Ectodermal cell (in vitro differentiated cells): ENCODE measurements at regions not wholly inside any gene's neighbourhood (a gene's known extent, or its start where the extent isn't known, plus 50 kb on each side); places are given as distances from the start of the nearest gene placed in this dataset.
"Not testable (repeated sequence)": the region's sequence is repeated elsewhere in the genome, so short reads cannot be mapped to it uniquely, and the experiment has no call there.

ENCODE experiments used
- H3K27ac ChIP-seq: 2 replicates; pipeline ENCODE4 v1.7.0; 2013; ENCODE audit warnings: mild to moderate bottlenecking, low read depth, low read length; ENCODE audit not compliant: insufficient read depth, poor library complexity, severe bottlenecking
- H3K27me3 ChIP-seq: 2 replicates; pipeline ENCODE4 v1.7.0; 2013; ENCODE audit warnings: mild to moderate bottlenecking, low read length; ENCODE audit not compliant: insufficient read depth, control insufficient read depth, poor library complexity, severe bottlenecking
- H3K36me3 ChIP-seq: one replicate; pipeline ENCODE4 v1.7.0; 2013; ENCODE audit warnings: low read length; ENCODE audit not compliant: control insufficient read depth, insufficient read depth
- H3K4me1 ChIP-seq: one replicate; pipeline ENCODE4 v1.7.0; 2013; ENCODE audit warnings: low read length; ENCODE audit not compliant: control insufficient read depth, insufficient read depth
- H3K4me3 ChIP-seq: 2 replicates; pipeline ENCODE4 v1.7.0; 2013; ENCODE audit warnings: low read depth, low read length, control low read depth; ENCODE audit not compliant: insufficient read depth
- H3K9me3 ChIP-seq: 2 replicates; pipeline ENCODE4 v1.7.0; 2013; ENCODE audit warnings: mild to moderate bottlenecking, low read length, moderate library complexity; ENCODE audit not compliant: control insufficient read depth
- WGBS, 2 experiments: methylation state at CpG; one replicate each; pipeline ENCODE4 v1.1.7; 2013; ENCODE audit warnings: missing lambda C conversion rate in 2 of 2; 5-methylcytosine and 5-hydroxymethylcytosine counted together

DNA sequence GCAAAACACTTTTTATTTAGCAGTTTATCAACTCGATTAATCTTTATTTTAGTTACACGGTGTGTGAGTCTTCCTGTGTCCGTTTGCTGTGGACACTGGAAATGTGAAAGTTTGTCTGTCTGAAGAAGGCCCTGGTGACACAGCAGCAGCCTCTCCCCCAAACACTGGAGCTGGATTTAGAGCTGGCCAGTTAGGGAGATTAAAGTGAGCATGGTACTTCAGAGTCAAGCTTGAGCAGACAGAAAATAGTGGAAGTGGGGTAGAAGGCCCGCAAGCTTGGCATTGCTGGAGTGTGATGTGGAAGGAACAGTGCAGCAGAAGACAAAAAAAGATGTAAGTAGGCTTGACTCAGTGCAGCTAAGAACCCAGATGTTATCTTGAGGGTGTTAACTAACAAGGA lies 85.9 kb downstream of the POM121L12 start:
- Histone ChIP-seq H3K4me1 (no peaks in the 10 kb centered on the region), H3K36me3 (no peaks in the 10 kb centered on the region), H3K4me3 (no peak overlapping the region), H3K9me3 (no peaks in the 10 kb centered on the region), H3K27me3 (no peaks in the 10 kb centered on the region), H3K27ac (no peak overlapping the region)
- WGBS, 2 experiments: 95 to 96% methylated on average over 4 of the region's 4 CpGs

DNA sequence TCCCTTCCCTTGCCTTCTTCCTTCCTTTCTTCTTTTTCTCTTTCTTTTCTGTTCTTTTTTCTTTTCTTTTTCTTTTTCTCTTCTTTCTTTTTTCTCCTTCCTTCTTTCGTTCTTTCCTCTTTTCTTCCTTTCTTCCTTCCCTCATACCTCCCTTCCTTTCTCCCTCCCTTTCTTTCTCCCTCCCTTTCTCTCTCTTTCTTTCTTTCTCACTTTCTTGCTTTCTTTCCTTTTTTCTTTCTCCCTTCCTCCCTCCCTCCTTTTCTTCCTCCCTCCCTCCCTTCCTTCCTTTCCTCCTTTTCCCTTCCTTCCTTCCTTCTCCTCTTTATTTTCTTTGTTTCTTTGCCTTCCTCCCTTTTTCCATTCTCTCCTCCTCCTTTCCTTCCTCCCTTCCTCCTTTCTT lies 96.3 kb downstream of the POM121L12 start:
- no peaks in the 10 kb centered on the region for H3K27me3 ChIP-seq
- WGBS, 2 experiments: 86 to 91% methylated on average over 1 of the region's 1 CpG
- no peaks in the 10 kb centered on the region for H3K4me1 ChIP-seq

DNA sequence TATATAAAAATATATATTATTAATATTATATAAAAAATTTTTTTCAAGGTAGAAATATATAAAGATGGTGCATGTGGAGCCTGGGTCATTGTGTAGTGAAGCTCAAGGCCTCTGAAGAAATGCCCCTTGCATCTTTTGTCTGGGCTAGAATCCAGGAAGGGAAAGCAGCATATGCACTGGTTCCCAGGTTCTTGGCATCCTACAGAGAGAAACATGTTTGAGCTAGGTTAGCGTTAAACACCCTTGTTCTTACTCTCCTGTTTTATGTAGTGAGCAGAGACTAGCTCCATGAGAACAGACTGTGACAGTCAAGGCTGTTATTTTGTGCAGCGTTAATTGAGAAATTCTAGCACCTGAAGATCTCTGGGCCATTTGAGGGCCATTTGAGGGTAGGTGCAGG lies 116.1 kb downstream of the POM121L12 start:
- Histone ChIP-seq H3K9me3 (no peaks in the 10 kb centered on the region), H3K36me3 (no peaks in the 10 kb centered on the region), H3K4me3 (no peak overlapping the region), H3K4me1 (no peaks in the 10 kb centered on the region), H3K27me3 (no peaks in the 10 kb centered on the region), H3K27ac (no peak overlapping the region)
- WGBS, 2 experiments: 96 to 97% methylated on average over 2 of the region's 2 CpGs

More for the DNA sequence above, 96.3 kb downstream of the POM121L12 start:
- Histone ChIP-seq H3K4me3 (no peak overlapping the region), H3K27ac (no peak overlapping the region), H3K36me3 (no peaks in the 10 kb centered on the region), H3K9me3 (no peaks in the 10 kb centered on the region)

DNA sequence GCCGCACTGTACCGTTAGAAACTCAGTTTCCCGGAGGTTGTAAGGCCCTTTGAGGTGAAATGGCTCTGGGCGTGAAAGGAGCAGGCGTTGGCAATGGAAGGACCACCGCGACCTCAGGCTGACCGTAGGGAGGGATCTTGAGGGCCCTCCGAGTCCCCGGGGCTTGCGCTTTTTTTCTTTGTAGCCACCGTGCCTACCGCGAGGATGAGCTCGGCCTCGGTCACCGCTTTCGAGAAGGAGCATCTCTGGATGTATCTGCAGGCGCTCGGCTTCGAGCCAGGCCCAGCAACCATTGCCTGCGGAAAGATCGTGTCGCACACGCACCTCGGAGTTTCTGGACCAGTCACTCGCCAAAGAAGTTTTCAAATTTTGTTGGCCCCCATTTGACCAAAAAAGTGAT lies 151.8 kb downstream of the POM121L12 start:
- H3K4me1 ChIP-seq, H3K27me3 ChIP-seq, H3K9me3 ChIP-seq, H3K36me3 ChIP-seq, H3K4me3 ChIP-seq, H3K27ac ChIP-seq: not testable (repeated sequence)
- WGBS, 2 experiments: 92 to 96% methylated on average over 26 to 27 of the region's 27 CpGs

DNA sequence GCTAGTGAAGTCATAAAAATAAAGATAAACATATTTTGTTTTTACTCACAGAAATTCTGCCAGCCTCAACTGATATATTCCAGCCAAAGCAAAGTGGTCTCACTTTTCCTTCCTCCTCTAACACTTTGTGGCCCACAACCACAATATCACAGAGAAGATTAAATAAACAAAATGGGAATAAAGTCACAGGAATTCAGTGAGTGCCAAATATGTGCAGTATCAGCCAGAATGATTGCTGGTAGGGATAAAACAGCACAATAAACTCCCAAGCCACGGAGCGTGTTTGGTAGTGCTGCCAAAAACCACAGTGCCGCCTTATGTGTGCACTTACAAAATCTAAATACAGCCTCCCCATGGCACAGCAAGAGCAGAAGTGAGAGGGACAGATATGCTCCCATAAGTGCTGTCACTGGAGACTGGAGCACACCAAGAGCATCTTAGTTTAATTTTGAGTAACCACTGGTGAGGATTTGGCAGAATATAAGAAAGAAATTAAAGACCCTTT lies 155.8 kb downstream of the POM121L12 start:
- Histone ChIP-seq H3K9me3 (no peaks in the 10 kb centered on the region), H3K36me3 (no peaks in the 10 kb centered on the region), H3K27ac (no peak overlapping the region), H3K4me1 (no peaks in the 10 kb centered on the region), H3K4me3 (no peak overlapping the region), H3K27me3 (no peaks in the 10 kb centered on the region)
- 99 to 100% methylated on average over 3 of the region's 3 CpGs for WGBS, 2 experiments

DNA sequence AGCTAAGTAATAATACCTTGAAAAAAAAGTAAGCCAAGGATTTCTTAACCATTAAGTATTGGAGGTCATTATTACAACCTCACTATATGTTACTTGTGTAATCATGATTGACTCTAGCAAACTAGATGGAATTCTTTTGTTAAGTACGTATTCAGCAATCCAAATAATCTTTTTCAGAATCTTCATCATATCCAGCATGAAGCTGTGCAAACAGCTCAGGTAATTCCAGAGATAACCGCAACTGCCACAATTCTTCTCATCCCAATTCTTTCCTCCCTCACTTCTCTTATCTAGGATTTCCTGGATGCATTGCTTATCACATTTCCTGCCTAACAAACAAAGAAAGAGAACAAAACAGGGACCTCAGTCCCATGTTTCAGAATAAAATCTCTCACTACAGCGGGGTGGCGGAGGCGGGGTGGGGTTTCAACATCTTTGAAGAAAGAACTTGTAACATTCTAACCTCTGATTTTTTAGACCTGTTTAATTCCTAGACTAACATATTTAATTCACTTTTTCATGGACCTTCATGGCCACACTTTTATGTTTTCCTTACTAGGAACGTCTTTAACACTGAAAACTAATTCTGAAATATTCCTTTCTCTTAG lies 156.5 kb downstream of the POM121L12 start:
- no peaks in the 10 kb centered on the region for H3K27me3 ChIP-seq
- no peaks in the 10 kb centered on the region for H3K4me1 ChIP-seq
- WGBS, 2 experiments: 92 to 93% methylated on average over 6 of the region's 6 CpGs
- H3K9me3 ChIP-seq: no peaks in the 10 kb centered on the region
- H3K4me3 ChIP-seq: no peak overlapping the region
- H3K36me3 ChIP-seq: no peaks in the 10 kb centered on the region
- no peak overlapping the region for H3K27ac ChIP-seq

DNA sequence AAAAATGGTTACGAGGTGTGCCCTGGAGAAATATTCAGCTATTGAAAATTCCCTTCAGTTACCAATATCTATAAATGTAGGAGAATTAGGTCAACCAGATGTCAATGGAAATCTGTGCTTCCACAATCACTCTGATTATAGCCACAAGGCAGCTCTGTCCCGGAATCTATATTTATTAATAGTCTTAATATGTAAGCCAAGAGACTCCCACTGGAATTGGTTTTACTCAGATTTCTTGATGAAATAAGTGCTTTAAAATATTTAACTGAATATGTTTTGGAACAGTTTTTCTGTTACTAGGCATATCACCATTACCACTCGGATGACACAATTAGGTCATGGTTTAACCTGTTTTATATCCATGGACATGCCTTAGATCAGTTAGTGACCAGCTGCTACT lies 169.6 kb downstream of the POM121L12 start:
- Histone ChIP-seq H3K27me3 (no peaks in the 10 kb centered on the region), H3K4me1 (no peaks in the 10 kb centered on the region), H3K27ac (no peak overlapping the region), H3K4me3 (no peak overlapping the region), H3K36me3 (no peaks in the 10 kb centered on the region), H3K9me3 (no peaks in the 10 kb centered on the region)
- 85 to 100% methylated on average over 1 to 2 of the region's 3 CpGs for WGBS, 2 experiments

DNA sequence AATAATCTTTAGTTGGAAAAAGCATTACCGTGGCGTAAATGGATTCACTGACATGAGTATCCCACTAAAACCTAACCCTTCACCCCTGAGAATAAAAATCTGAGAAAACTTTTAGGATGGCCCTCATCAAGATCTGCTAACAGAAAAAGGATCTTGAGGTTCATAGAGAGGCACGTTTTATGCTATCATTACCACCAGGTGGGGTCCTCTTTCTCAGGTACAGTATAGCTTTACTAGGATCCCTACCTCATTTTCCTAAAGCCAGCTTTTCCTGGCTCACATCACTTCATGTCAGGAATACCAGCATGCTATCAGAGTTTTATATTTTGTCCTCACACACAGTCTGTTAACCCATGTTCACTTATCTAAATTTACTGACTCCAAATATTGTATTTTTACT lies 173.7 kb downstream of the POM121L12 start:
- 68 to 83% methylated on average over 3 of the region's 3 CpGs for WGBS, 2 experiments
- Histone ChIP-seq H3K27ac (no peak overlapping the region), H3K27me3 (no peaks in the 10 kb centered on the region), H3K4me3 (no peak overlapping the region), H3K9me3 (no peaks in the 10 kb centered on the region), H3K36me3 (no peaks in the 10 kb centered on the region), H3K4me1 (no peaks in the 10 kb centered on the region)

DNA sequence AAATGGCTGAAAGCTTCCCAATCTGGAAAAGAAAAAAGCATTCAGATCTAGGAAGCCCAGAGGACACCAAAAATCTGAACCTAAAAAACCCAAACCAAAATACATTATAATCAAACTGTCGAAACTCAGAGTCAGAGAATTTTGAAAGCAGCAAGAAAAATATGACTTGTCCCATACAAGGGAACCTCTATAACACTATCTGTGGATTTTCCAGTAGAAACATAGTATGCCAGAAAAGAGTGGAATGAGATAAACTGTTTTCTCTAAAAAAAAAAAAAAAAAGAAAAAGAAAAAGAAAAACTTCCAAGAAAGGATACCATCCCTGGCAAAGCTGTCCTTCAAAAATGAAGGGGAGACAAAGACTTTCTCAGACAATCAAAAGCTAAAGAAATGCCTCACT lies 179.0 kb downstream of the POM121L12 start:
- Histone ChIP-seq H3K27me3 (peaks cover 9% of the 10 kb centered on the region), H3K9me3 (no peaks in the 10 kb centered on the region), H3K27ac (no peak overlapping the region), H3K4me1 (no peaks in the 10 kb centered on the region), H3K36me3 (no peaks in the 10 kb centered on the region), H3K4me3 (no peak overlapping the region)
- WGBS, 2 experiments: 91 to 100% methylated on average over 1 of the region's 1 CpG

DNA sequence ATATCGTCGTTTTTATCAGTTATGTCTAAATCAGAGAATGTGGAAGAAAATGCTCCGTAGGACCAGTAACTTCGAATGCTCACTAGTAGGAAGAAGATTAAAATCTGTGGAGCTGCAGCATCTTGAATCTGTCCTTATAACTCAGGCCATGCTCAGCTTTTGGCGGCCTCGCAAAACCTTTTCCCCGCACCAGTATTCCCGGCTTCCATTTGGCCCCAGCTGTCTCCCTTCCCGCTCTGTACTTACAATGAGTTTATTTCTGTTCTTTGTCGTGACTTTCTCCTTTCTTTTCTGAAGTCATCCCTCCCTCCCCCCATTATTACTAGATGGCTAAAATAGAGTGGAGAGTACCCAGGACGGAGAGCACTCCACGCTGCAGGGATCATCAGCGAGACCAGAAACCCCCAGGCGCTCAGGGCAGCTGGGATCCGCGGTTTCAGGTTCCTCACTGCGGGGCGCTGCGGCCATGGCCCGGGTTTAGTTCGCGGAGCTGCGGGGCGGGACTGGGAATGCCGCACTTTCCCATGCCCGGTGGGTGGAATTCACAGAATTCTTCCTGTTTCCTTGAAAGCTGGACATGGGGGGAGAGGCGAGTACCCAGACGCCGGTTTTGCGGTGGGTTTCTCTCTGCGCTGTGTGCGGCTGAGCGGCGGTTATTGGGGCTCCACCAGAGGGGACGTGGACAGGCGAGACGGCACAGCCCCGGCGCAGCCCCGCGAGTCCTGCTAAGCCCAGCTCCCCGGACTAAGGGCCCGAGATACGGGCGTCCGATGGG lies 183.5 kb downstream of the POM121L12 start:
- H3K4me3 ChIP-seq: peak overlapping the region; percentile 28
- 28 to 29% methylated on average over 46 of the region's 46 CpGs for WGBS, 2 experiments
- peaks cover 9% of the 10 kb centered on the region for H3K27me3 ChIP-seq
- no peaks in the 10 kb centered on the region for H3K9me3 ChIP-seq
- no peaks in the 10 kb centered on the region for H3K36me3 ChIP-seq
- no peaks in the 10 kb centered on the region for H3K4me1 ChIP-seq
- no peak overlapping the region for H3K27ac ChIP-seq
